ENCODE measurements at regions not wholly inside any gene's neighbourhood (a gene's known extent, or its start where the extent isn't known, plus 50 kb on each side); places are given as distances from the start of the nearest gene placed in this dataset.

DNA sequence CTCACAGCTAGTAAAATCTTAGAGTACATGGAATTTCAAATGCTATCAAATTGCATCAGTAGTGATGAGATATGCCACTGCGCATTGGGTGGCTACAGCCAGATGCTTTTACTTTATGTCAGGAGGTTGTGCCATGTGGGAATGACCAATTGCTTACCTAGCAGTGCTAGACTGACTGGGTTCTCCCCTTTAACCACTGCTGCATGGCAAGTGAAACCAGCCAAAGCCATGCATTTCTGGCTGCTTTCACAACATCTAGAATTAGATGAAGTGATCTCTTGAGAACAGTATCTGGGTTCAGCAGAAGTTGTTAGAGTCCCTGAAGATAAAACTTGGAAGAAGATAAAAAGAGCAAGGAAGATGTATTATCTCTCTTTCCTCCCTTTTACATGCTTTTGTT lies 1174.2 kb upstream of the CDH2 start:
- Histone ChIP-seq H3K4me3 (ENCODE audit: low read depth in 1 of 2, low read length in 2 of 2) (no peak overlapping the region), H3K27ac (ENCODE audit: low read length) (no peak overlapping the region), H3K9ac (ENCODE audit: low read depth, low read length) (no peak overlapping the region), H4K20me1 (ENCODE audit: insufficient read depth, low read length) (no peaks in the 10 kb centered on the region), H3K4me1 (ENCODE audit: insufficient read depth, low read length) (no peaks in the 10 kb centered on the region), H3K9me3 (ENCODE audit: insufficient read depth, low read length, severe bottlenecking) (no peaks in the 10 kb centered on the region), H3K79me2 (ENCODE audit: insufficient read depth, low read length) (no peaks in the 10 kb centered on the region), H3K27me3 (ENCODE audit: insufficient read depth, low read length, poor library complexity) (no peaks in the 10 kb centered on the region), H3K36me3 (ENCODE audit: insufficient read depth, low read length) (no peaks in the 10 kb centered on the region), H3K4me2 (ENCODE audit: insufficient read depth, low read length) (no peak overlapping the region), H2AFZ (ENCODE audit: low read depth, low read length) (no peak overlapping the region)
- DNase-seq (no peak), ATAC-seq (ENCODE audit: insufficient read depth, low read depth) (no peak)
- TF ChIP-seq EZH2 (IDR thresholded peaks at IDR 0.05; ENCODE audit: borderline replicate concordance, low read depth, low read length, severe bottlenecking) = no peak
- TF ChIP-seq, protein P1, sequence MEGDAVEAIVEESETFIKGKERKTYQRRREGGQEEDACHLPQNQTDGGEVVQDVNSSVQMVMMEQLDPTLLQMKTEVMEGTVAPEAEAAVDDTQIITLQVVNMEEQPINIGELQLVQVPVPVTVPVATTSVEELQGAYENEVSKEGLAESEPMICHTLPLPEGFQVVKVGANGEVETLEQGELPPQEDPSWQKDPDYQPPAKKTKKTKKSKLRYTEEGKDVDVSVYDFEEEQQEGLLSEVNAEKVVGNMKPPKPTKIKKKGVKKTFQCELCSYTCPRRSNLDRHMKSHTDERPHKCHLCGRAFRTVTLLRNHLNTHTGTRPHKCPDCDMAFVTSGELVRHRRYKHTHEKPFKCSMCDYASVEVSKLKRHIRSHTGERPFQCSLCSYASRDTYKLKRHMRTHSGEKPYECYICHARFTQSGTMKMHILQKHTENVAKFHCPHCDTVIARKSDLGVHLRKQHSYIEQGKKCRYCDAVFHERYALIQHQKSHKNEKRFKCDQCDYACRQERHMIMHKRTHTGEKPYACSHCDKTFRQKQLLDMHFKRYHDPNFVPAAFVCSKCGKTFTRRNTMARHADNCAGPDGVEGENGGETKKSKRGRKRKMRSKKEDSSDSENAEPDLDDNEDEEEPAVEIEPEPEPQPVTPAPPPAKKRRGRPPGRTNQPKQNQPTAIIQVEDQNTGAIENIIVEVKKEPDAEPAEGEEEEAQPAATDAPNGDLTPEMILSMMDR (IDR thresholded peaks at IDR 0.05; ENCODE audit: borderline replicate concordance, extremely low read depth, low read length, poor library complexity, severe bottlenecking) = no peak

DNA sequence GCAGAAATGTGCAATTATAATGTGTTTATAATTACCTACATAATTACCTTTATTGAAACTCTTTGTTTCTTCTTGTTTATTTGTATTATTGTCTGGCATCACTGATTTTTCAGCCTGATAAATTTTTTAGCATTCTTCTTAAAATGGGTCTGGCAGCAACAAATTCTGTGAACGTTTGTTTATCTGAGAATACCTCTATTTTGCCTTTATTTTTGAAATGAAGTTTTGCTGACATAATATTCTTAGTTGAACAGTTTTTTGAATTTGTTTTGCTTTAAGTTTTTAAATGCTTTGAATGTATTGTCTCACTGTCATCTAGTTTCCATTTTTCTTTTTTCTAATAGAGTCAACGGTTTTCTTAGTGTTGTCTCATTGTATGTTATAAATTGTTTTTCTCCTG lies 1152.0 kb upstream of the CDH2 start:
- no peaks in the 10 kb centered on the region for H3K4me1 ChIP-seq (ENCODE audit: insufficient read depth, low read length)
- H3K4me3 ChIP-seq (ENCODE audit: low read depth in 1 of 2, low read length in 2 of 2) = no peak overlapping the region
- no peaks in the 10 kb centered on the region for H3K9me3 ChIP-seq (ENCODE audit: insufficient read depth, low read length, severe bottlenecking)
- H4K20me1 ChIP-seq (ENCODE audit: insufficient read depth, low read length) = no peaks in the 10 kb centered on the region
- no peak for DNase-seq
- H3K27ac ChIP-seq (ENCODE audit: low read length) = no peak overlapping the region
- H3K27me3 ChIP-seq (ENCODE audit: insufficient read depth, low read length, poor library complexity) = no peaks in the 10 kb centered on the region
- H2AFZ ChIP-seq (ENCODE audit: low read depth, low read length) = no peak overlapping the region
- H3K36me3 ChIP-seq (ENCODE audit: insufficient read depth, low read length) = no peaks in the 10 kb centered on the region
- no peak for ATAC-seq (ENCODE audit: insufficient read depth, low read depth)
- H3K79me2 ChIP-seq (ENCODE audit: insufficient read depth, low read length) = no peaks in the 10 kb centered on the region
- TF ChIP-seq, protein P1 (IDR thresholded peaks at IDR 0.05; ENCODE audit: borderline replicate concordance, extremely low read depth, low read length, poor library complexity, severe bottlenecking) = no peak
- TF ChIP-seq EZH2 (IDR thresholded peaks at IDR 0.05; ENCODE audit: borderline replicate concordance, low read depth, low read length, severe bottlenecking) = no peak
- H3K9ac ChIP-seq (ENCODE audit: low read depth, low read length) = no peak overlapping the region
- no peak overlapping the region for H3K4me2 ChIP-seq (ENCODE audit: insufficient read depth, low read length)

DNA sequence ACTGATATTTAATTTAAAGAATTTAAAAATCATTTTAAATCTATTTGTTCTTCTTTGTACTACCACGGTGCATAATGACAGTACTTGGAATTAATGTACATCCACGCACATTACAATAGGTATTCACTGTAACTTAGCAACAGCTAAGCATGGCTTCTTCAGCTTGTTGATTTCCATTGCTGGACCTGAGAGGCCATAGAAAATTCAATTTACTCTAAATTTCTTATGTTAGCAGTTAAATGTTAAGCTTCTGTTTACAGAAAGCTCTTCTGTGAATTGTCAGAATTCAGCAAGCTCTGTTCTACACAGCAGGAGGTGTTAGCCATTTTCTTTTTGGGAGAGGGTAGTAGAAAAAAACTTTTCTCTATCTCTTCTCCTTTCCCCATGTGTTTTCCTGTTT lies 1149.3 kb upstream of the CDH2 start:
- H3K9me3 ChIP-seq (ENCODE audit: insufficient read depth, low read length, severe bottlenecking) = no peaks in the 10 kb centered on the region
- no peak for ATAC-seq (ENCODE audit: insufficient read depth, low read depth)
- H3K36me3 ChIP-seq (ENCODE audit: insufficient read depth, low read length) = no peaks in the 10 kb centered on the region
- no peaks in the 10 kb centered on the region for H3K4me1 ChIP-seq (ENCODE audit: insufficient read depth, low read length)
- no peaks in the 10 kb centered on the region for H3K79me2 ChIP-seq (ENCODE audit: insufficient read depth, low read length)
- no peak overlapping the region for H3K9ac ChIP-seq (ENCODE audit: low read depth, low read length)
- no peak for DNase-seq
- no peak overlapping the region for H3K27ac ChIP-seq (ENCODE audit: low read length)
- H2AFZ ChIP-seq (ENCODE audit: low read depth, low read length) = no peak overlapping the region
- H4K20me1 ChIP-seq (ENCODE audit: insufficient read depth, low read length) = no peaks in the 10 kb centered on the region
- H3K4me3 ChIP-seq (ENCODE audit: low read depth in 1 of 2, low read length in 2 of 2) = no peak overlapping the region
- no peaks in the 10 kb centered on the region for H3K27me3 ChIP-seq (ENCODE audit: insufficient read depth, low read length, poor library complexity)
- TF ChIP-seq, protein P1 (IDR thresholded peaks at IDR 0.05; ENCODE audit: borderline replicate concordance, extremely low read depth, low read length, poor library complexity, severe bottlenecking) = no peak
- no peak for TF ChIP-seq EZH2 (IDR thresholded peaks at IDR 0.05; ENCODE audit: borderline replicate concordance, low read depth, low read length, severe bottlenecking)
- H3K4me2 ChIP-seq (ENCODE audit: insufficient read depth, low read length) = no peak overlapping the region

DNA sequence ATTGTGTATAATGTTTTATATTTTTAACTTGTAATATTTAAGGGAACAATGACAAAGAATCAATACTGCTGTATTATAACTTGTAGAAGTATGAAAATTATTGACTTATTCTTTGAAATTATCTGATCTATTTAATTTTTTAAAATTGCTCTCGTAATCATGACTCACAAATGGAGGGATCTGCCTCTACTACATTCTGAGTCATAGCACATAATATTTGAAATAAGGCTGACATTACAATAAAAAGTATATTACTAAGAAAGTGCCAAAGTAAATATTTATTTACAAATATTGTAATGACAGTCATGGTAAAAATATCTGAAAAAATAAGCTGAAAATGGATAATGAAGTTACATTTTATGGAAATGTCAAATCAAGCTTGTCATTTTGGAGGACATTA lies 1144.6 kb upstream of the CDH2 start:
- TF ChIP-seq, protein P1 (IDR thresholded peaks at IDR 0.05; ENCODE audit: borderline replicate concordance, extremely low read depth, low read length, poor library complexity, severe bottlenecking) = no peak
- no peak for TF ChIP-seq EZH2 (IDR thresholded peaks at IDR 0.05; ENCODE audit: borderline replicate concordance, low read depth, low read length, severe bottlenecking)
- ATAC-seq (ENCODE audit: insufficient read depth, low read depth) = no peak

More for the DNA sequence above, 1144.6 kb upstream of the CDH2 start:
- Histone ChIP-seq H3K4me1 (ENCODE audit: insufficient read depth, low read length) (no peaks in the 10 kb centered on the region), H3K4me2 (ENCODE audit: insufficient read depth, low read length) (no peak overlapping the region), H3K27me3 (ENCODE audit: insufficient read depth, low read length, poor library complexity) (no peaks in the 10 kb centered on the region), H3K27ac (ENCODE audit: low read length) (no peak overlapping the region), H3K79me2 (ENCODE audit: insufficient read depth, low read length) (no peaks in the 10 kb centered on the region), H3K9ac (ENCODE audit: low read depth, low read length) (no peak overlapping the region), H3K9me3 (ENCODE audit: insufficient read depth, low read length, severe bottlenecking) (no peaks in the 10 kb centered on the region), H3K4me3 (ENCODE audit: low read depth in 1 of 2, low read length in 2 of 2) (no peak overlapping the region), H4K20me1 (ENCODE audit: insufficient read depth, low read length) (no peaks in the 10 kb centered on the region), H2AFZ (ENCODE audit: low read depth, low read length) (no peak overlapping the region), H3K36me3 (ENCODE audit: insufficient read depth, low read length) (no peaks in the 10 kb centered on the region)
- no peak for DNase-seq
